ENCODE measurements at regions not wholly inside any gene's neighbourhood (a gene's known extent, or its start where the extent isn't known, plus 50 kb on each side); places are given as distances from the start of the nearest gene placed in this dataset.

DNA sequence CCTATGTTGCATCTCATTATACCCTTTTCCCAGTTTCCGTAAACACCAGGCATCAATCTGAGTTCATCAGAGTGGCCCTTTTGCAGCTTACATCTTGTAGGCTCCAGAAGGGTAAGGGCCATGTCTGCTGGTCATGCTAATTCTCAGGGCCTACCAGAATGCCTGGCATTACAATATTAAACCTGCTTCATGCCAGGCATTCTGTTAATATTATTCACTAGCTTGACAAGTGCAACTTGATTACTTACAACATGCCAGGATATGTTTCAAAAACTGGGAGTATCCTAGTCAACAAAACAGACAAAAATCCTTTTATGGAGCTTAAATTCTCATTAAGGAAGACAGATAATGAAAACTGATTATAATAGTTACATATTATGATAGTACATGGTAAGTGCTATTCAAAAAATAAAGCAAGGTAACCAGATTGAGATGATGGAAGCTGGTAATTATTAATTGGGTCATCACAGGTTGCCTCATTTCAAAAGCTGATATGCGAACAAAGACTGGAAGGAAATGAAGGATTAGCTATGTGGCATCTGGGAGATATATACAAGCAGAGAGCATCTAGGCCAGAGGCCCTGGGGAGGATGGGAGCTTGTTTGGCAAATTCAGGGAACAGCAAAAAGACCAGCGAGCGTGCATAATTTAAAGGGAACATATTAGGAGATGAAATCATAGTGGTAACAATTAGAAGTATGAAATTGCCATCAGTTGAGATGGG, 406.3 kb downstream of the DMRT2 start:
- H3K27me3 Mint-ChIP-seq = peaks cover 9% of the 10 kb centered on the region
- no peak for DNase-seq
- H3K36me3 Mint-ChIP-seq = no peaks in the 10 kb centered on the region
- H3K27ac Mint-ChIP-seq = no peak overlapping the region
- no peaks in the 10 kb centered on the region for H3K9me3 Mint-ChIP-seq
- peaks cover 4% of the 10 kb centered on the region for H3K4me1 Mint-ChIP-seq (ENCODE audit: low read depth)
- POLR2A ChIA-PET = no interaction called here
- intact Hi-C loops (cut with micrococcal nuclease) = no loop called here
- CTCF ChIA-PET = no interaction called here
- H3K4me3 Mint-ChIP-seq = no peak overlapping the region

- ChIA-PET POLR2A (no interaction called here), CTCF (interaction anchor here (0.6 kb wide), 1 partner anchor 148 kb away, joined by 3 read pairs; no protein-coding TSS in a partner anchor)
- Mint-ChIP-seq H3K27me3 (peaks cover 7% of the 10 kb centered on the region), H3K9me3 (no peaks in the 10 kb centered on the region), H3K4me3 (no peak overlapping the region), H3K4me1 (ENCODE audit: low read depth) (peaks cover 4% of the 10 kb centered on the region), H3K27ac (no peak overlapping the region), H3K36me3 (no peaks in the 10 kb centered on the region)
- DNase-seq = no peak
- intact Hi-C loops (cut with micrococcal nuclease) = no loop called here
These were observed 407.3 kb downstream of the DMRT2 start for GRCh38 chr9:1457460-1457859.

DNA sequence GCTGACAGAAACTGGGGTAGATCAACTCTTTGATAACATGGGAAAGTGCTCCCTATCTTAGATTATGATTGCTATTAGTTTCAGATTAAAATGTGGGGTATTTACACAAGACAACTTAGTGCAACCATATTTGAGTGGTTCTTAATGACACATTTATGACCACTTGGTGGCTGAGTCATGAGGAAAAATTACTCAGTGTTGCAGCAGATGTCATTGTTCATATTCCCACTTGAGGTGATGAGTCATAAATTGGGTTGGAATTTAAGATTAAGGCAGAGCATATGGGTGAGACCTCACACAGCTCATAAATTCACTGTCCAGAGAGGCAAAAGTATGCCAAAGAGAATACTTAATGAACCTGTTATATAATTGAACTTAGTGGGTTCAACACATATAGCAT, 408.3 kb downstream of the DMRT2 start:
- Mint-ChIP-seq H3K9me3 (no peaks in the 10 kb centered on the region), H3K27ac (no peak overlapping the region), H3K27me3 (peaks cover 7% of the 10 kb centered on the region), H3K4me1 (ENCODE audit: low read depth) (peaks cover 4% of the 10 kb centered on the region), H3K4me3 (no peak overlapping the region), H3K36me3 (no peaks in the 10 kb centered on the region)
- CTCF ChIA-PET = interaction anchor here (0.9 kb wide), 1 partner anchor 83 kb away, joined by 3 read pairs; no protein-coding TSS in a partner anchor
- POLR2A ChIA-PET = no interaction called here
- intact Hi-C loops (cut with micrococcal nuclease) = no loop called here
- no peak for DNase-seq

GRCh38 chr9:1460143-1460769, 410.1 kb downstream of the DMRT2 start:
- peaks cover 2% of the 10 kb centered on the region for H3K27me3 Mint-ChIP-seq

GRCh38 chr9:1461812-1462211, 411.7 kb downstream of the DMRT2 start:
- POLR2A ChIA-PET = no interaction called here
- Mint-ChIP-seq H3K4me3 (no peak overlapping the region), H3K9me3 (no peaks in the 10 kb centered on the region), H3K36me3 (no peaks in the 10 kb centered on the region), H3K27me3 (peaks cover 4% of the 10 kb centered on the region), H3K27ac (no peak overlapping the region), H3K4me1 (ENCODE audit: low read depth) (peaks cover 4% of the 10 kb centered on the region)
- CTCF ChIA-PET = interaction anchor here (0.7 kb wide), 1 partner anchor 16 kb away, joined by 3 read pairs; no protein-coding TSS in a partner anchor
- intact Hi-C loops (cut with micrococcal nuclease) = no loop called here
- DNase-seq = no peak

More at GRCh38 chr9:1460143-1460769, 410.1 kb downstream of the DMRT2 start:
- Mint-ChIP-seq H3K9me3 (no peaks in the 10 kb centered on the region), H3K27ac (no peak overlapping the region), H3K36me3 (no peaks in the 10 kb centered on the region), H3K4me3 (no peak overlapping the region), H3K4me1 (ENCODE audit: low read depth) (peaks cover 4% of the 10 kb centered on the region)
- ChIA-PET POLR2A (no interaction called here), CTCF (interaction anchor here (0.6 to 2.0 kb wide), 6 partner anchors 32 to 409 kb away, joined by 3 to 8 read pairs (median 3); no protein-coding TSS in a partner anchor)
- intact Hi-C loops (cut with micrococcal nuclease) = loop anchor here (1.0 kb wide), 3 partner anchors 145 to 627 kb away; no protein-coding TSS in a partner anchor
- peak; percentile 16 for DNase-seq

DNA sequence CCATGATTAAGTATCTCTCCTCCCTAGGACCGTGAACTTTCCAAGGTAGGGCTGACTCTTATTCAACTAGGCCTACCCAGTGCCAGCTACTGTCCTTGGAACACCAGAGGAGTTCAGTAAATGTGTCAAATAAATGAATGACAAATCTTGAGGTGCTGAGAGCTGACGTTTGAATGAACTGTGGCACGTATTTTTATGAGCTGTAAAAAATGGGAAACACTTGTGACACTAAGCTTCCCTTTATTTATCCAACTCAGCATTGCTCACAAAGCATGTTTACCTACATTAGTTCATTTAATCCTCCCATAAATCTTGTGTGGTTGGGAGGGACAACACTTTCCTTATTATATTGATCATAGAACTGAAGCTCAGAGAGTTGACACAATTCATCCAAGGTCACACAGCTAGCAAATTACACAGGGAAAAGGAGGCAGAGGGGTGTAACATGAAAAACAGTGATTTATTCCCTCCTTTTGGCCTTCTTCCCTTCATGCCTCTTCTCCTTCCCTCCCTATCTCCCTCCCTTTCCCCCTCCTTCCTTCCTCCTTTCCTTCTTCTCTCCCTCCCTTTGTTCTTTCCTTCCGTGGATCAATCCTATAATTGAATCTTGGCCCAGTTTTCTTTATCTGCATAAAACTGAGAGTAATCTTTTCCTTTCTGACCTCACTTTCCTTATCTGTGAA, 412.6 kb downstream of the DMRT2 start:
- Mint-ChIP-seq H3K36me3 (no peaks in the 10 kb centered on the region), H3K4me3 (no peak overlapping the region), H3K4me1 (ENCODE audit: low read depth) (peaks cover 4% of the 10 kb centered on the region), H3K27me3 (peaks cover 4% of the 10 kb centered on the region), H3K9me3 (no peaks in the 10 kb centered on the region), H3K27ac (no peak overlapping the region)
- CTCF ChIA-PET = no interaction called here
- intact Hi-C loops (cut with micrococcal nuclease) = no loop called here
- DNase-seq = no peak
- POLR2A ChIA-PET = no interaction called here

DNA sequence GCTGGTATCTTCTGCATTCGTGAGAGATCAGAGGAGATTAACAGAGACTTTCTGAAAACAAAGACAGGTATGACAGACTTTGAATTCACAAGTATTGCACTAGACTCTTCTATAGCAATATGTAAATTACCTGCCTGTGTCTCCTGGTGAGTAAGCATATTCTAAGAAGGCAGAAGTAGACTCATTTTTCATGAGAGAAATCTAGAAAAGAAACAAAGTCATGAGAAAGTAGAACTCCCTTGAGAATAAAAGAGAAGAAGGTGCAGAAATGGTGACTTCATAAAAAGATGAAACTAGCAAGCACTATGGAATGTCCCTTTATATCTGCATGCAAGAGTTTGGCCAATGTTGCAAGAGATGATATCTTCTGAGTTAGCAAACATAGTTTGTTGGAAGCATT, 419.8 kb downstream of the DMRT2 start:
- Mint-ChIP-seq H3K27ac (no peak overlapping the region), H3K4me3 (no peak overlapping the region), H3K27me3 (peaks cover 2% of the 10 kb centered on the region), H3K4me1 (ENCODE audit: low read depth) (peaks cover 9% of the 10 kb centered on the region), H3K9me3 (no peaks in the 10 kb centered on the region), H3K36me3 (no peaks in the 10 kb centered on the region)
- ChIA-PET CTCF (interaction anchor here (0.7 kb wide), 1 partner anchor 136 kb away, joined by 3 read pairs; no protein-coding TSS in a partner anchor), POLR2A (interaction anchor here (0.7 kb wide), 1 partner anchor 38 kb away, joined by 3 read pairs; no protein-coding TSS in a partner anchor)
- no peak for DNase-seq
- intact Hi-C loops (cut with micrococcal nuclease) = loop anchor here (1.0 to 5.0 kb wide), 3 partner anchors 20 to 406 kb away; no protein-coding TSS in a partner anchor

DNA sequence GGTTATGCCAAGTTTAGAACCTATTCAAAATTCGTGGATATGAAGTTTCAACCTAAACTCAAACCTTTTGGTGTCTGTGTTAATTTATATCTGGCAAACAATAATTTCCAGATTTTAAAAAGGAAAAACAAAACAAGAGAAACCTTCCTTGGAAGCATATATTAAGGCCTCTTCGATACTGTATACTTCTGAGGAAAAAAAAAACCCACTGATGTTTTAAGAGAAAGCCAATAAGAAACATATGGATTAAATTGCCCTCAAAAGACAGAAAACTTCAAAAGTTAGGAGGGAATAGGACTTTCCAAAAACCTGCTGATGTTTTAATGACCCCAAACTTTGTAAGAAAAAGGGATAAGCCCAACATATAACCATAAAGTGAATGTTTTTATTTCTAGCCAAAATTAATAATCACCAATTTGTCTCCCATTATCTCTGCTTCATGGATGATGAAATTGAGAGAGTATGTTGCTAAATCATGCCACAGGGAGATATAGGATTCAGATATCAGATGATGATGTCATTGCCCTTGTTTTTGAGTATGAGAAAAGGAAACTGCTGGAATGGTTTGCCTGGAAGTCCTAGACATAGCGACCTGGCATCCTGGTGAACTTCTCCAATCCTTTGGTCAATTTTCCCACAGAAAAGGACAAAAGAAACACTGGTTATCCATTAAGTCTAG, 423.9 kb downstream of the DMRT2 start:
- no peaks in the 10 kb centered on the region for H3K36me3 Mint-ChIP-seq
- DNase-seq = no peak
- H3K27ac Mint-ChIP-seq = no peak overlapping the region
- intact Hi-C loops (cut with micrococcal nuclease) = loop anchor here (5.0 kb wide), 1 partner anchor 33 kb away; no protein-coding TSS in a partner anchor
- no peaks in the 10 kb centered on the region for H3K27me3 Mint-ChIP-seq
- H3K4me3 Mint-ChIP-seq = no peak overlapping the region
- CTCF ChIA-PET = no interaction called here
- H3K9me3 Mint-ChIP-seq = no peaks in the 10 kb centered on the region
- H3K4me1 Mint-ChIP-seq (ENCODE audit: low read depth) = peaks cover 9% of the 10 kb centered on the region
- POLR2A ChIA-PET = no interaction called here

GRCh38 chr9:1474671-1475070, 424.5 kb downstream of the DMRT2 start:
- Mint-ChIP-seq H3K36me3 (no peaks in the 10 kb centered on the region), H3K4me1 (ENCODE audit: low read depth) (peaks cover 9% of the 10 kb centered on the region), H3K4me3 (no peak overlapping the region), H3K9me3 (no peaks in the 10 kb centered on the region), H3K27me3 (no peaks in the 10 kb centered on the region), H3K27ac (no peak overlapping the region)
- DNase-seq = no peak
- intact Hi-C loops (cut with micrococcal nuclease) = loop anchor here (5.0 kb wide), 1 partner anchor 33 kb away; no protein-coding TSS in a partner anchor
- CTCF ChIA-PET = no interaction called here
- POLR2A ChIA-PET = no interaction called here

- ChIA-PET CTCF (no interaction called here), POLR2A (interaction anchor here (1.0 kb wide), 1 partner anchor 11 kb away, joined by 3 read pairs; no protein-coding TSS in a partner anchor)
- Mint-ChIP-seq H3K4me3 (no peak overlapping the region), H3K4me1 (ENCODE audit: low read depth) (peaks cover 8% of the 10 kb centered on the region), H3K27ac (peak overlapping the region; percentile 76), H3K9me3 (peaks cover 7% of the 10 kb centered on the region), H3K36me3 (no peaks in the 10 kb centered on the region), H3K27me3 (peaks cover 9% of the 10 kb centered on the region)
- intact Hi-C loops (cut with micrococcal nuclease) = loop anchor here (1.0 to 5.0 kb wide), 3 partner anchors 15 to 47 kb away; no protein-coding TSS in a partner anchor
- peak; percentile 33 for DNase-seq
These were observed 440.4 kb downstream of the DMRT2 start for GRCh38 chr9:1490341-1491232.

- peaks cover 7% of the 10 kb centered on the region for H3K9me3 Mint-ChIP-seq
- ChIA-PET CTCF (interaction anchor here (0.9 kb wide), 1 partner anchor 31 kb away, joined by 3 read pairs; no protein-coding TSS in a partner anchor), POLR2A (no interaction called here)
- no peaks in the 10 kb centered on the region for H3K36me3 Mint-ChIP-seq
- intact Hi-C loops (cut with micrococcal nuclease) = loop anchor here (5.0 kb wide), 1 partner anchor 45 kb away; no protein-coding TSS in a partner anchor
- no peak overlapping the region for H3K4me3 Mint-ChIP-seq
- peaks cover 9% of the 10 kb centered on the region for H3K27me3 Mint-ChIP-seq
- H3K4me1 Mint-ChIP-seq (ENCODE audit: low read depth) = peaks cover 8% of the 10 kb centered on the region
- H3K27ac Mint-ChIP-seq = no peak overlapping the region
- no peak for DNase-seq
These were observed 442.0 kb downstream of the DMRT2 start for GRCh38 chr9:1492156-1492555.

All from activated CD4-positive, alpha-beta memory T cell treated with anti-CD3 and anti-CD28 coated beads for 36 hours (primary cell).